Ammon's horn (tissue), 1 donor: ENCODE measurements at regions not wholly inside any gene's neighbourhood (a gene's known extent, or its start where the extent isn't known, plus 50 kb on each side); places are given as distances from the start of the nearest gene placed in this dataset.

Experiments used
- DNase-seq: peaks from one replicate; pipeline ENCODE4 v3.0.0-alpha.2; 2016; ENCODE audit warnings: low spot score

DNA sequence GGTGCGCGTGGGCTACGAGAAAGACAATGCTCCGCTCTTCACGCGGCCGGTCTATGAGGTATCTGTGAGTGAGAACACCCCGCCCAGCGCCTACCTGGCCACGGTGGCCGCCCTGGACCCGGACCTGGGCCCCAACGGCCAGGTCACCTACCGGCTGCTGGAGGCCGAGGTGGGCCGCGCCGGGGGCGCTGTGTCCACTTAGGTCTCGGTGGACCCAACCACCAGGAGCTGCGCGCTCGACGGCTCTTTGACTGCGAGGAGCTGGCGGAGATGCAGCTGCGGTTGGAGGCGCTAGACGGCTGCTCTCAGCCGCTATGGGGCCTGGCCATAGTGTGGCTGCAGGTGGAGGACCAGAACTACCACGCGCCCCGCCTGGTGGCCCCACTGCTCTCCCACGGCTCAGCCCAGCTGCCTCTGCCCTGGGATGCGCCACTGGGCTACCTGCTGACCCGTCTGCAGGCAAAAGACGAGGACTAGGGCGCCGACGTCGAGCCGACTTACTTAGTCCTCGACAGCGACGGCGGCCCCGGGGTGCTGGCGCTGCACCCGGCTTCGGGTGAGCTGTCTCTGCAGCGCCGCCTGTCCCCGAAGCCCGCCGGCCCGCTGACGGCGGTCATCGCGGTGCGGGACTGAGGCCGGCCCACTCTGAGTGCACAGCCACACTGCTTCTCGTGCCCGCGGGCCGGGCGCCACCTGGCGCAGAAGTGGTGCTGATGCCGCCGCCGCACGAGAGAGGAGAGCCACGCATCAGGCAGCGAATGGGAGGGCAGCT is 173.0 kb downstream of the OLFM4 start:
- peak; percentile 32 for DNase-seq

DNA sequence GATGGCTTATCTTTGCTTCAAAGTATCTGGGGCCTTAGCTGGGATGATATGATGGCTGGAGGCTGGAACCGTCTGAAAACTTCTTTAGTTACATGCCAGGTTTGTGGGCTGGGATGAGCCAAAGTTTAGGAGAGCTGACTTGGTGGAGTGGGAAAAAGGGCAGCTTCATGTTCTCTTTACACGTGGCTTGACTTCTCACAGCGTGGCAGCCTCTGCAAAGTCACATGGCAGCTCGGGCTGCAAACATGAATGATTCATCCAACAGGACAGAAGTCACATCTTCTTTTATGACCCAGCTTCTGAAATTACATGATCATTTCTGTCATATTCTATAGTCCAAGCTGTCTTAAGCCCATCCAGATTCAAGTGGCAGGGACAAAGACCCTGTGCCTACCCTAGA is 176.0 kb downstream of the OLFM4 start:
- no peak for DNase-seq

DNA sequence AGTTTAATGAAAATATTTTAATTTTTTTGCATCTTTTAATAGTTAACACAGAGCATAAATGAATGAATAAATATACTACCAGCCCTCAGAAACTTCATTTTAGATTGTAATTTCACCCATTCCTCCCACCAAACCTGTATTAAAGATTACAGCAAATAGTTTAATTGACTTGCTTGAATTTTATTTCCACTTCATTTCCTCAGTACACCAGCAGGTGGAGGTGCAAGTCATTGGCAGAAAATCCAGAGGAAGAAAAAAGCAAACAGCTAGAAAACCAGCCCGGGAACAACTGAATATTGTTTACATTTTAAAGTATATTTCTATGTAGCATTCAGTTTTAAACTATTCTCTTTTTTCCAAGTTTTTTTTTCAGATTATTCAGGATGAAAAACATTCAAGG is 177.8 kb downstream of the OLFM4 start:
- DNase-seq, result no peak

GRCh38 chr13:53207556-53207955 is 178.9 kb downstream of the OLFM4 start:
- DNase-seq, result peak; percentile 37

DNA sequence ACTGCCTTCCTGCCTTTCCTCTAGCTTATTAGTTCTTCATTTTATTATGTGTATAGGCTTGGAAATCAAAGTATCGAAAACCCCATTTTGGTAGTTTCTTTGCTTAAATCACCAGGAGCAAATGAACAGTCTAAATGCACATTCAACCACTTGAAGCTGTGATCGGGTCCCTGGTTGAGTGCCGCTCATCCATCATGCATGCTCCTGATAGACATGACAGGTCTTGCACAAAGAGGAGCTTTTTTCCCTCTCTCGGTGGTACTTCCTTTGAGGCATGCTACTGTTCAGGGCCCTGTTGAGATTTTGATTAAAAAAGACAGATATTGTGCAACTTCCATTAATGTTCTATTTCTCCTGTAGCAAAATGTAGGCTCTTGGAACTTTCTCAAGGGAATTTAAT is 185.8 kb downstream of the OLFM4 start:
- no peak for DNase-seq

DNA sequence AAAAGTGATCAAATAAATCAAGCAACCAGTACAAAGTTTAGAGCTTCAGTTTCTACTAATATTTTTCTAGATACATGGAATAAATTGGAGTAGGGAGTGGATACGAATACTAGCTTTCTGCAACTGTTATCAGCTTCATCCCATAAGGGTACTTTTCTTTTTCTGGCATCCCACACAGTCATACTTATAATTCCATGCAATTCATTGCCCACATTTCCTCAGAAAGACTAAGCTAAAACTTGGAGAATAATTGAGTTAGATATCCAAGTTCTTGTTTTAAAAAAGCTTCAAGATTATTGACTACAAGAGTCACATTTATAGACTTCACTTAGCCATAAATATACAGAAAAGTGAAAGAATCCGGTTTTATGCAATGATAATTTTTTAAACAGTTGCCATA is 186.9 kb downstream of the OLFM4 start:
- no peak for DNase-seq

DNA sequence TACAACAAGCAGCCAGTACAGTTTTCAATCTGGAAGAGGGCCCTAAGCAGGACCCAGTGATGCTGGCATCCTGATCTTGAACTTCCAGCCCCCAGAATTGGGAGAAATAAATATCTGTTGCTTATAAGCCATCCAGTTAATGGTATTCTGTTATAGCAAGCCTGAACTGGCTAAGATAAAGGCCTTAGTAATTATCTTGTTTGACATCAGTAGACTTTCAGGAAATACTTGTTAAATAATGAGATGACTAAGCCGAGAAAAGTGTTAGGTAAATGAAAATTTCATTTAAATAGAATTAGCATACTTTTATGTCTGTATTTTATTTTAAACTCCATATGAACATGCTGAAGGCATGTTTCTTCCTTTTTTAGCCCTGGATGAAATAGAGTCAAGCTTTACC is 188.2 kb downstream of the OLFM4 start:
- DNase-seq, result no peak

DNA sequence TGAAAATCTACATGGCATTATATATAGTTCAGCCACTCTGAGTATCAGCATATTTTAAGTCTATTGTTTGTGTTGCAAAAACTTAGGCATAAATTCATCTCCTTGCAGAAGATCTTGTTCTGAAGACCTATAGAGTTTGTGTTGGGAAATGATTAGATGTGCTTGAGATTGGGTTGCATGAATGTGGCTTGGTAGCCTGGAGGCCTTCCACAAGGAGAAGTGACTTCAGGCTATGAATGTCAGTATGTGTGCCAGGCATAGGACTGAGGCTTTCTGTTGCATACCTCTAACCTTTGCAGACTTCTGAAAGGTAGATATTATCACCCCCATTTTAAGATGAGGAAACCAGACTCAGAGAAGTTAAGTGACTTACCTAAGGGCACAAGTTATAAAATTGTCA is 188.6 kb downstream of the OLFM4 start:
- no peak for DNase-seq

DNA sequence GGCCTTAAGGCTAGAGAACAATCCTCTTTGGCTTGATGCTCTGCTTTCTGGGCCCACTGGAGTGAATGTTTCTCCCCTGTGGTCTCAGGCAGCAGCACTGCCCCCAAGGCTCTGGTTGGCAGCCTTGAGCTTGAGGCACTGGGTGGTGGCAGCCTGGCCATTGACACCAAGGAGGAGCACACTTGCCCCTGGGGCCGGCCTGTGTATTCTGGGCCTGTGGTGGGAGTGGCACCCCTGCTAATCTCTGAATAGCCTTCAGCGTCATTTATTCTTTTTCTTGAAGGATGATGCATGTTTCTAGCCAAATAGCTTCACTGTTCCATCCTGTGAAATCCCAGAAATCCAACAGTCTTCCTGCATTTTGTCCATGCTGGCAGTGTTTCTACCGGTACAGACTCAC is 191.4 kb downstream of the OLFM4 start:
- DNase-seq, result no peak

DNA sequence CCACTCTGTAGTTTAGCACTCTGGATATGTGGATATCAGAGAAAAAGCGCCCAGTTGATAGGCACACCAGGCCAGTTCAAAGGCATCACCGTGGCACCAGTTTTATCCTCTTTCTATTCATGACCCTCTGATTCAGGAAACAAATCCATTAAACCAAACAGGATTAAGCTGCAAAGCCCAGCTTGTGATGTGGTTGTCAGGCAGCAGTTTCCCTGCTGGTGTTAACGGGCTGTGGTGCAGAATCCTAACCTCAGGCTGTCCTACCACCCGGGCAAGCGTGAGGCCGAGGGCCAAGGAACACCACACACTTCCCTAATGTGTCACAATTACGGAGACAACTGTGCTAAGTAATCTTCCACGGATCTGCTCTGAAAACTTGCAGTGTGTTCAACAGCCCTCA is 209.1 kb downstream of the OLFM4 start:
- DNase-seq, result no peak

DNA sequence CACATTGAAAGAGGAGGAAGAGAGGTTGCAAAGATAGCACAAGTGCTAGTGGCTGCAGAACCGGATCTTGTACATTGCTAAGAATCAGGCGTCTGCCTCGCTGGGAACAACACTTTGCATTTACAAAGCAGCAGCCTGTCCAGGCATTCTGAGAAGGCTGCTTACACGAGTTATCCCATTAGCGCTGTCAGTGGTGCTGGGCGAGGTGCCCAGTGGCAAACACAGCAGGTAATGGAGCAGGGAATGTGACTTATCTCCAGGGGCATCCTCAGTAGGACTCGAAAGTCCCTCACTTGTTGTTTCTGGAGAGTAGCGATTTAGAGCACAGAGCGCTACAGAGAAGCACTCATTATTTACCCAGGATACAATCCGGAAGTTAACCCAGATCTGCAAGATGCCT is 209.6 kb downstream of the OLFM4 start:
- DNase-seq, result no peak

DNA sequence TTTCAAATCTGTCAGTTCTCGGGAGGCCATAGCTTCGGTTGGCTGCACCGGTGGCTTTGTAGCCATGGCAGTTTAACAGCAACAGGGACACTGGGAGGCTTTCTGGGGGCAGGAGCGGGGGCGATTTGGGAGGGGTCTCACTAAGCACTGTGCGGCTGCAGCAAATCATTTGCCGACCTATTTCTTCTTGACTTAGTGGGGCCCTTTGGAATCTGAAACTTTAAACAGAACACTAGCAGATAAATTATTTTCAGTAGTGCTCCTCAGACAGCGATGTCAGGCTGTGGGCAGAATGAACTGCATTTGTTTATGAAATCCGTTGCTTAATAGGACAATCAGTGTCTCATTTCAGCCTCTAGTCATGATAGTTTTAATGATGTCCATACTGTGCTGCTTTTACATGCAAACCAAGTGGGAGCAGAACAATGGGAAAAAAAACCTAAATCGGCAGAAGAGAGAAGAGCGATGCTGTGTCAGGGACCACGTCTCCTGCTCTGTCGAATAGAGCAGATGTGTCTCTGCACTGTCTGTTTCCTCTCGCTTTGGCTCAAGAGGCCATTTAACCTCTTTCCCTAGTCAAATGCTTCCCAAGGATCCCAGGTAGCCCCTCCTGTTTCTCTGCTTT is 211.9 kb downstream of the OLFM4 start:
- no peak for DNase-seq

DNA sequence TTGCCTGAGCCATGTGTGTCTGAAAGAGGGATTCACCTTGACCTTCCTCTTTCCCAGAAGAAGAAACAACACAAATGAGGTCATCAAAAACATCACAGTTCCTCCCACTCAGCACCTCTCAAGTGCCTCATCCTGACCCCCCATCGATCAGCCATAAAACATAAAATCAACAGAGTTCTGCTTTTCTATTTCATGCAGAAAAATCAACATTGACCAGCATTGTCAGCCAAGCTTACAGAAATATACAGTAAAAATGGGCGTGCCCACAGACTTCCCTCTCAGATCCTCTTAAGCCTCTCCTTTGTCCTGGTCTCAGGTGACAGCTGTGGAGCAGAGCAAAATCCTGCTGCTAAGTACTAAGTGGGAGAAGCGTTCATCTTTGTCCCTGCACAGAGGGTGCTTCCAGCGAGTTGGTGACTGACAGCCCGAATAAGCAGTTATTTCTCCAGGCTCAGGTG is 213.3 kb downstream of the OLFM4 start:
- DNase-seq, result no peak

DNA sequence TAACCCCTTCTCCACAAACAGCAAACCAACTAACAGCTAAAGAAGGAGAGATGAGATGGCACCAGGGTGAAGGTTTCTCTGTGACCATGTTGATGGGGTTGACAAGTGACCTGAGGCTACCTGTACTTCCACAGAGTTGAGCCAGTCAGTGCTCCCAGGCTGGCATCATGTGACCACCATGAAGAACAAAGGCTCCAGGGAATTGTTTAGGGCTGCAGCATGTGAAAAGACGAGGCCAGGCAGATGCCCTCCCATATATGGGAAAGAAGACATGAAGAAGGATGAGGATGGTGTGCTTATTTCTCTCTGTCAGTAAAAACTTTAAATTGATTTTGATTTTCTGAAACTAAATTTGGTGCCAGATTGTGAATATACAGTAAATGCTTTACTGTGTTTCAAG is 220.6 kb downstream of the OLFM4 start:
- no peak for DNase-seq

- DNase-seq, result peak; percentile 89
These were observed 221.8 kb downstream of the OLFM4 start for GRCh38 chr13:53250272-53250875.

GRCh38 chr13:53250977-53251376 is 222.4 kb downstream of the OLFM4 start:
- no peak for DNase-seq

GRCh38 chr13:53254500-53254899 is 225.9 kb downstream of the OLFM4 start:
- DNase-seq, result no peak

- DNase-seq, result no peak
These were observed 227.2 kb downstream of the OLFM4 start for GRCh38 chr13:53255795-53256194.

DNA sequence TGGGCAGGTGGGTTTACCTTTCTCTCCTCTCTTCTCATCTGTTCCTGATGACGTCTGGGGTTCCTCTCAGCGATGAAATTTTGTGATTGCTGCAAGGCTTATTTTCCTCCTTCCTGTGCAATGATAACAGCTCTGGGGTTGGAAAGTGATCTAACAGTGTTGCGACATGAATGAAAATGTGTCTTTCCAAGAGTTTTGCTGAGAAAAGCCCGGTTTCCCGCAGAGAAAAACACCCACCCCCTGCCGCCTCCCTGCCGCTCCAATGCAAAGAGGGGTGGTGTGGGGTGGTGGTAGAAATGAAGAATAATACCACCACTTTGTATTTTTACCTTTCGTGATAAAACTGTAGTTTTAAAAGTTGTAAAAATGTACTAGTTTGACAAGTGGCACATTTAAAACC is 232.0 kb downstream of the OLFM4 start:
- no peak for DNase-seq

DNA sequence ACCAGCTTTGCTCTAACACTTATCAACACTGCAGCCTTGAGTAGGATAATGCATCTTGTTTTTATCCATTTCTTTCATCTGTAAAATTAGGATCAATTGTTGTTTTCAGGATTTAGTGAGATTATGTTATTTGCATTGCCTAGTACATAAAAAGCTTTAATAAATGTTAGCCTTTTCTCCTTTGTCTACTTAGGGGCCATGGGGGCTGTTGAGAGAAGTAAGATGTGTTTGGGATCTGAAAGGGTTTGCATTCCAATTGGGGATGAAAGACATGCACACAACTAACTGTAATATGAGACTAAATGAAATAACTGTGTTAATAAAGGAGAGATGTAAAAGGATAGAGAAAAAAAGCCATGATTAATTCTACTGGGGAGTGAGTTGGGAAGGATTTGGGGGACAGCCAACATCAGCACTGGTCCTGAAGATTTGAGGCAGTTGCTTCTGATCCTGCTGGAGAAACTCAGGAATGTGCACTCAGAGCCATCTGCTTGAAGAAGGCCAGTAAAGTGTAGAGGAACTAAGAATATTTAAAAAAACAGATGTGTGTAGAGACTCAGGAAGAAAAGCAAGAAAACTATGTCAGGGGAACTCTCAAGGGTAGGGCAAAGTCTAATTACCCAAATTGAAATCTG is 236.3 kb downstream of the OLFM4 start:
- DNase-seq, result no peak

GRCh38 chr13:53266757-53267156 is 238.1 kb downstream of the OLFM4 start:
- no peak for DNase-seq

DNA sequence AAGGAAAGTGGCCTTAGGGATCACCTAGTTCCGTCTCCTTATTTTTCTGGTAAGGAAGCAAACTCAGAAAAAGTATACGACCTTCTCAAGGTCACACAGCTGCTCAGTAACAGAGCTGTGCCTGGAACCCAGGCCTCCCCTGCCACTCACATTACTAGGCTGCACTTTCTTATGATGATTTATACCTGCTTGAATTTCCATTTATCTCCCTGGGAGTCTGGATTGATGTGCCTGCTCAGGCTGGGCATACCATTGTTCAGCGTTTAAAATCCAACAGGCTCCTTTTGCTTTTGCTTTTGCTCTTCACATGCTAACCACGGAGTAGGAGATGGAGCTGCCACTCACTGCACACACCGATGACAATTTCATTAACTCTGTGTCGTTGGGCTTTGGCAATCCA is 241.0 kb downstream of the OLFM4 start:
- DNase-seq, result no peak

DNA sequence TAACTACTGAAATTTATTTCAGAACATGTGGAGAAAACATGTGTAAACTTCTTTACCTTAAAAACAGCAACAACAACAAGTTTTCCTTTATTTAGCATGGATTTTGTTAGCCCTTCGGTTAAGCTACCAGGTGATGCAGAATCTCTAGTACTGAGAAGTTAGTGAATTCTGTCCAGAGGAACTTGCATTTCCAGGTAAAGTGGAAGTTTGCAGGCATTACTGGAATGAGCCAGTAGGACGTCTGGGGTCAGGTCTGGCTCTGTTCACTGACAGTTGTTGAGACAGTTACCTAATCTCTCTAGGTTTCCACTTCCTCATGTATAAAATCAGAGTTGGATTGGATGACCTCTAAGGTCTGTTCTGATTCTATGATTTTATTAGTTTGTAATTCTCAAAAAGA is 244.3 kb downstream of the OLFM4 start:
- DNase-seq, result no peak
